HG02610 (cell line): ENCODE measurements at regions not wholly inside any gene's neighbourhood (a gene's known extent, or its start where the extent isn't known, plus 50 kb on each side); places are given as distances from the start of the nearest gene placed in this dataset.

Experiments used
- ATAC-seq: cut with Tn5 transposase; IDR thresholded peaks from one replicate; pipeline ENCODE4 v1.9.1; 2021; ENCODE audit warnings: mild to moderate bottlenecking, moderate library complexity; ENCODE audit not compliant: unreplicated experiment

DNA sequence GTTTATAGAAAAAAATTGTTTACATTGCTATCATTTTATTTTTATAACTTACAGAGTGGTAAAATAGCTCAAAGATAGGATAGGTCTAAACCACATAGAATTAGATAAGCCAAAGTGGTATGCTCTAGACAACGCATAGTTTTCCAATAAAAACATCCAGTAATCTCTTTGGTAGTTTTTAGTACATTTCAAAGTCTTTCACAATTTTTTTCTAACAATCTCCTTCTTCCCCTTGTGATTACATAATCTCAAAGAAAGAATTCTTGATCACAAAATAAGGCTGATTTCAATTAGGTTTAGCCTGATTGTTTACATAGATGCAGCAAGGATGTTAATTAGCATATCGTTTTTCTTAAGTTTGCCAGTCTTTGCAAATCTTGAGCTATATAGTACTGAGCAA lies 460.0 kb downstream of the FUT8 start:
- no peak for ATAC-seq

DNA sequence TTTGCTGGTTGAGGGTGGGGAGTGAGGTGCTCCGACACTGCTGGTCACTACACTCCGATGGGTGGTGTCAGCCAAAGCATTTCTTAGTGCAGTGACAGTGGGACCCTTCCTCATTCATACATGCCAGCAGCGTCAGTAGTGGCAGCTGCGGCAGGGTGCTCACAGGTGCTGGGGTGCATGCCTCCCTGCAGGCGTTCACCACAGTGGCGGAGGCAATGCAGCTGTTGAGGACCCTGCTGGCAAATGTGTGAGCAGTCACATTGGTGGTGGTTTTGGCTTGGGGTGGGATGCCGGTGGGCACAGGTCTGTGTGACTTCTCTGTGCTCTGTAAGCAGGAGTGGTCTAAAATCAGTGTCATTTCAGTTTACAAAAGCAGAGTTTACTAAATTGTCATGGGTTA lies 464.6 kb downstream of the FUT8 start:
- no peak for ATAC-seq

DNA sequence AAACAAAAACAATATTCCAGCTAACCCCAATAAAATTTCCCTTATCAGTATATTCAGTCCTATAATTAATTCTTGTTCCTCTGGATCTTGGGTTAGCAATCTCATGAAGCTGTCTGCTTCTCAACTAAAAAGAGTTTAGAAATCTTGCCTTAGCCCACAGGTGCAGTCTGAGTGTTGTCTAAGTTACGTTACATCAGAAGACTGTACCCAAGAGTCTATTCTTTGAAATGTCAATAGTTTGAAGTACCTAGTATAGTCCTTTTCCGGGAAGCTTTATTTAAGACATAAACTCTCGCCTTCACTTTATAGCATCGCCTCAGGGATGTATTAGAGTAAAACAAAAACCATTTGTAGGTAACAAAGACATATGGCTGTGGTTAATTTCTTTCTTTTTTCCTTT lies 465.1 kb downstream of the FUT8 start:
- ATAC-seq: no peak

DNA sequence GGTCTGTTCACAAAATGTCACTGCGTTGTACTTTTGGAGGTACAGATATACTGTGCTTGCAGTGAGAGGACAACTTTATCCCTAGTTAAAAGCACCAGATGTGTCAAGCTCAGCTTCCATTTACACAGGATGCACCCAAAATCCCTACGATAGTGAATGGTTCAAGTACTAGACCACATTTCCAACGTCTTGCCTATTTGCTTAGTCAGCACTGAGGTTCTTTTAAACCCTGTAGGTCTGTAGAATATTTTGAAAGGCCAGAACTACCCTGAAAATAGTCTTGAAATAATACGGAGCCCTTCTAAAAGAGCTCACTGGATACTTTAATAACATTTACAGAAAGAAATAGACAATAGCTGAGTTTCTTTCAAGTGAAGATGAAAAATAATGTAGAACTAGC lies 466.1 kb downstream of the FUT8 start:
- no peak for ATAC-seq

DNA sequence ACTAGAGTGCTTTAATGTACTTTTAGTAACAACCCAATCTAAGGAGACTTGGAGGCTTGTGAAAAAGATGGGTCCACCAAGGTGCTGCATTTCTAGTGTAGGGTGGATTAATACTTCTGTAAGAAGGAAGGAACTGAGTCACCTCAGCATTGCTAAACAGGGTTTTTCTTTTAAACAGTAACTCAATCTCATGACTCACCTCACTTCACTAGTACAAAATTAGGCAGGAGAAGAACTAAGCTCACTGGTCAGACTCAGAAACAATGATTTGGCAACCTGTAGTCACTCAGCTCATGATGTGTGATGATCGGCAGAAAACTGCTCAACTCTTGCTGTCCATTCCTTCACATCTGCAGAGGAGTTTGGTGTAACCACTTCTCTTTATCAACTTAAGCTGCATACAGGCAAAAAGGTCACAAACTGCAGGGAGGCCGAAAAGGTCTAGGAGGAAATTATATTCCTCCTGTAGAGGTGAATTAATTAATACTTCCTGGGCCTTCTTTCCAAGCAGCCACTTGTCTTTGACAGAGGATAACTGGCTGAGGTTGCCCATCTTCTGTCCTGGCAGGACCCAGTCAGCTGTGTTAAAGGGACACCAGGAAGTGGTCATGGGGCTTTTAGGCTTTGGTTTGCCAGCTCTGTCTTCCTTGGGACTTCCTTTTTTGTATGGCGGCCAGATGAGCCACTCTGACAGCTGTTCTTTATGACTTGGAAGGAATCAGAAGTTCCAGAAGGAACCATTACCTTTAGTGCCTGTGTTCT lies 466.9 kb downstream of the FUT8 start:
- ATAC-seq: no peak

GRCh38 chr14:65880507-65880906 lies 468.0 kb downstream of the FUT8 start:
- ATAC-seq: no peak

GRCh38 chr14:65881642-65882041 lies 469.1 kb downstream of the FUT8 start:
- no peak for ATAC-seq

GRCh38 chr14:65888677-65889076 lies 476.1 kb downstream of the FUT8 start:
- no peak for ATAC-seq

GRCh38 chr14:65892315-65892714 lies 479.8 kb downstream of the FUT8 start:
- ATAC-seq: no peak

DNA sequence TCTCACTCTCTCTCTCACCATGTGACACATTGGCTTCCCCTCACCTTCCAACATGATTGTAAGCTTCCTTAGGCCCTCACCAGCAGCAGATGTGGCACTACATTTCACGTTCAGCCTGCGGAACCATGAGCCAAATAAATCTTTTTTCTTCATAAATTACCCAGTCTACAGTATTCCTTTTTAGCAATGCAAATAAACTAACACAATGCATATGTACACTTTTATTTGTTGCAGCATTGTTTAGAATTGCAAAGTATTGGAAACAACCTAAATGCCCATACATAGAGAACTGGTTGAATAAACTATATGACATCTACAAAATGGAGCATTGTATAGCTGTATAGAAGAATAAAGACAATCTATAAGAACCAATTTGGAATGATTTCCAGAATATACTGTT lies 487.6 kb downstream of the FUT8 start:
- no peak for ATAC-seq

DNA sequence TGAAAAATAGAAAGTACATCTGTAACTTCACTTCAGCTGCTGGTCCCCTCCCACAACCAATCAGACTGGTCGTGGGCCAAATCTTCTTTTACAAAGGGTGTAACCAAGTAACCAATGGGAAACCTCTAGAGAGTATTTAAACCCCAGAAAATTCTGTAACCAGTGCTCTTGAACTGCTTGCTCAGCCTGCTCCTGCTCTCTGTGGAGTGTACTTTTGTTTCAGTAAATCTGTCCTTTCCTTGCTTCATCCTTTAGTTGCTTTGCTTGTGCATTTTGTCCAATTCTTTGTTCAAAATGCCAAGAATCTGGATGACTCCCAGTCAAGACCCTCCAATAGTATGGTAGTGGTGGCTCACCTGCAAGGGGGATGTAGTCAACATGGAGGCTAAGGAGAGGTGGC lies 489.1 kb downstream of the FUT8 start:
- no peak for ATAC-seq

- no peak for ATAC-seq
These were observed 492.5 kb downstream of the FUT8 start for GRCh38 chr14:65904988-65905387.

DNA sequence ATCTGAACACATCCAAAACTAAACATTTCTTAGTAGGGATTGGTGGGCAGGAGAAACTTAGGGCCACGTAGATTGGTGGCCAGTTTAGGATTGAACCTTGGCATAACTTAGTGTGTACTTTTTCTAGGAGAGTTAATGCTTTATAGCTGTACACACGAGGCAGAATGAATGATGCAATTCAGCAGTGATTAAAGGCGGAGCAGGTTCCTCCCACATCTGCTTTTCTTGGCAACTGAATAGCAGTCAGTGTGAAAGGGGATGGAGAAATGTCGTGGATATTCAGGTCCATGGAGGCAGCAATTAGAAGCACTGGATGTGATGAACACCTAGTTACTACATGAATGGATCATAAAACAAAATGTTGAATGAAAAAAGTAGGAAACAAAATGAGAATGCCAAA lies 493.8 kb downstream of the FUT8 start:
- no peak for ATAC-seq

DNA sequence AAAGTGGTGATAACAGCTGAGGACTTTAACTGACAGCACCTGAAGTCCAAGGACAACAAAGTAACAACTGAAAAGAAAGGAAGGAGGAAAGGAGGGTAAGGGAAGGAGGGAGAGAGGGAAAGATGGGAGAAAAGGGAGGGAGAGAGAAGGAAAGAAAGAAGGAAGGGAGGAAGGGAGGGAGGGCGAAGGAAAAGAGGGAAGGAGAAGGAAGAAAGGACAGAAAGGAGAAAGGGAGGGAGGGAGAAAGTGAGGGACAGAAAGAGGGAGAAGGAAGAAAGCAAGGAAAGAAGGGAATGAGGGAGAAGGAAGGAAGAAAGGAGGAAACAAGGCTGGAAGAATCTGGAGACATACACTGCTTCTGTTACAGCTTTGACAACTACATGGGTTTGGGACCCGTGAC lies 494.4 kb downstream of the FUT8 start:
- ATAC-seq: no peak

GRCh38 chr14:65910108-65910786 lies 497.7 kb downstream of the FUT8 start:
- no peak for ATAC-seq

DNA sequence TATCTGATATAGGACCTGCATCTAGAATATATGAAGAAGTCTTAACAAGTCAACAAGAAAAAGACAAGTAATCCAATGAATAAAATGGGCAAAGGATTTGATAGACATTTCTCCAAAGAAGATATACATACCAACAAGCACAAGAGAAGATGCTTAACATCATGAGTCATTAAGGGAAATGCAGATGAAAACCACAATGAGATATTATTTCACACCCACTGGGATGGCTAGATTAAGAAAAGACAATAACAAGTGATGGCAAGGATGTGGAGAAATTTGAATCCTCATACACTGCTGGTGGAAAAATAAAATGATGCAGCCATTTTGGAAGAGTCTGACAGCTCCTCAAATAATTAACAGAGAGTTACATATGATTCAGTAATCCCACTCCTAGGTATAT lies 502.6 kb downstream of the FUT8 start:
- ATAC-seq: no peak

- no peak for ATAC-seq
These were observed 503.5 kb downstream of the FUT8 start for GRCh38 chr14:65916055-65916454.

- no peak for ATAC-seq
These were observed 508.5 kb downstream of the FUT8 start for GRCh38 chr14:65920996-65921395.

DNA sequence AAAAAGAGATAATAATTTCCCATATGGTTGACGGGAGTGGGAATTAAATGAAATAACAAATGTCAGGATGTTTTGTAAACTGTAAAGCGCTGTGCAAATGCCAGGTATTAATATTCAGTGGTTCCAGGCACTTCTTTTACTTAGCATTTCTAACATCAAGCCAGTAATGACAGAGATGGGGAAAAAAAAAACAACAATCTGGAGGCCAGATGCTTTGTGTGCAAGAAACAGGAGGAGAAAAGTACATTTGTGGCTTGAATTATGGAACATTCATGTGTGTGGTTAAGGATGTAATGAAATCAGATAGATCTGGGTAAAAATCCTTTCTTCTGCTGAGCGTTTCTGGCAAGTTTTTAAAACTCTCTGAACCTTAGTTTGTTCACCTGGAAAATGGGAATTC lies 509.6 kb downstream of the FUT8 start:
- ATAC-seq: no peak

GRCh38 chr14:65926504-65926903 lies 514.0 kb downstream of the FUT8 start:
- no peak for ATAC-seq

- no peak for ATAC-seq
These were observed 514.6 kb downstream of the FUT8 start for GRCh38 chr14:65926935-65927700.

DNA sequence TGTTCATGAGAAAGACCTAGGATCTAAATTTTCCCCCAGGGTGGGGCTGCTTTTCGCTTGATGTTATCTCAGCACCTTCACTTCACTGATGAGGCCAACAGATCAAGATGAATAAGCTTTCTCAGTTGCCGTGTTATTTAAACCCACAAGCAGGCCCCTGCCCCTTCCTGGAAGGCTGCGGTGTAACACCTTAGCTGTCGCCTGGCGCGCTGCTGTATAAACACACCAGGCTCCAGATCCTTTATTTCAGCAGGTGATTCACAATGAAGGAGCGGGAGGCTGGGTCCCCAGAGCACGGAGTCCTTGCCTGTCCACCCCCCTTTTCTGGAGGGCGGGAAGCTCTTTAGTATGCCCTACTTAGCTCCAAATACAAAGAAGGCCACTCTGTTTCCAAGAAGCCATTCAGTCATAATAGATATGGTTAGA lies 515.4 kb downstream of the FUT8 start:
- ATAC-seq: no peak
